Panc1 (cell line): ENCODE measurements at regions not wholly inside any gene's neighbourhood (a gene's known extent, or its start where the extent isn't known, plus 50 kb on each side); places are given as distances from the start of the nearest gene placed in this dataset.

Source experiments
- CTCF ChIP-seq: fragments of 450-650 bp; IDR thresholded peaks from 2 replicates; pipeline ENCODE4 v1.5.1; 2017; ENCODE audit warnings: mild to moderate bottlenecking
- POLR2AphosphoS5 ChIP-seq: IDR thresholded peaks from 2 replicates; pipeline ENCODE4 v1.6.1; 2012; ENCODE audit warnings: mild to moderate bottlenecking, low read depth, low read length, moderate library complexity
- REST ChIP-seq, 2 experiments: IDR thresholded peaks; 2 replicates each; pipeline ENCODE4 v1.6.1; 2011 to 2012; ENCODE audit warnings: low read depth in 2 of 2, control low read depth in 1 of 2, low read length in 1 of 2, mild to moderate bottlenecking in 1 of 2, moderate library complexity in 1 of 2; ENCODE audit not compliant: insufficient read depth in 1 of 2

GRCh38 chr3:51604212-51604611 is 65.7 kb downstream of the RAD54L2 start:
- TF ChIP-seq CTCF (no peak), REST (IDR thresholded peaks at IDR 0.05; ENCODE audit: insufficient read depth in 1 of 2, low read depth in 2 of 2, low read length in 1 of 2) (no peak), POLR2AphosphoS5 (no peak)
